GM12865 (cell line): ENCODE measurements at regions not wholly inside any gene's neighbourhood (a gene's known extent, or its start where the extent isn't known, plus 50 kb on each side); places are given as distances from the start of the nearest gene placed in this dataset.

ENCODE experiments used
- DNase-seq: peaks from one replicate; pipeline ENCODE4 v3.0.0; 2010; ENCODE audit warnings: low read depth
- H3K4me3 ChIP-seq: 2 replicates; pipeline ENCODE4 v1.5.1; 2011; ENCODE audit warnings: mild to moderate bottlenecking, low read depth, low read length, control low read depth
- CTCF ChIP-seq: IDR thresholded peaks from 2 replicates; pipeline ENCODE4 v1.5.1; 2011; ENCODE audit warnings: low read length, control low read depth, low read depth, inconsistent platforms; ENCODE audit not compliant: insufficient read depth; ENCODE audit errors: missing control alignments

- peak; percentile 38 for DNase-seq
- TF ChIP-seq CTCF: no peak
- H3K4me3 ChIP-seq: no peak overlapping the region
These were observed 344.7 kb upstream of the RGMB start for GRCh38 chr5:98428806-98429205.

DNA sequence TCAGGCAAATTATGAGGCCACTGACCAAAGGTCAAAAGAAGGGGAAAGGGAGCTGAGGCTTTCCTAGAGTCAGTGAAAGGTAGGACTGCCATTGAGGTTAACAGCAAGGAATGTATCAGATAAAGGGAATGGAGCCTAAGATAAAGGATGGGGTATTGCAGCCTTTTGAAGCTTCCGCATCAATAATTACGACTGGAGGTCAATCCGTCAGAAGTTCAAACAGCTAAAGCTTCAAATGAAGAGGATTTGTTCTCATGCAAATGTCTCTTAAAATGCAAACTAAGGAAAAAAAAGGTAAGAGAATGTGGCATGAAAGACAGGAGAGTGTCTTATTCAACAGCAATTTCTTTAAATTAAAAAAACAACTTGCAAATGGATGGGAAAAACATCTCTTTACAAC, 341.1 kb upstream of the RGMB start:
- no peak for DNase-seq
- no peak overlapping the region for H3K4me3 ChIP-seq
- TF ChIP-seq CTCF: no peak

DNA sequence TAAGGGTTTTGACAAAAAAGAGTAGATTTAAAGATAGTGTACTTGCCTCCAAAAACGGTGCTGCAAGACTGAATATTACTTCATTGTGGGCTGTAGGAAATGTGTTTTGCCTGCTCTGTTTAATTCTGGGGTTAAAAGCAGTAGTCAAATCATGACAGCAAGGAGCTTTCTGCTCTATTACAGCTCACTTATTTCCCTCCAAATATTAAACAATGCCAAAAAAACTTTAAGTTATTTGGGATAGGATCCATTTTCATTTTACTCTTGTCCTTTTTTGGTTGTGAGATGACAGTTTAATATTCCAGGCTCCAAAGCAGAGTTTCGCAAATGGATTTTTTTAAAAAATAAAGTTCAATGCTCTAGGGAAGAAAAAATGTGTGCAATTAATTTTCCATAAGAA, 340.4 kb upstream of the RGMB start:
- no peak for DNase-seq

GRCh38 chr5:98433673-98434072, 339.8 kb upstream of the RGMB start:
- TF ChIP-seq CTCF: no peak
- DNase-seq: no peak

More for the DNA sequence above, 340.4 kb upstream of the RGMB start:
- TF ChIP-seq CTCF: no peak
- H3K4me3 ChIP-seq: no peak overlapping the region

GRCh38 chr5:98436667-98437066, 336.8 kb upstream of the RGMB start:
- TF ChIP-seq CTCF: no peak
- no peak overlapping the region for H3K4me3 ChIP-seq
- DNase-seq: no peak

More at GRCh38 chr5:98433673-98434072, 339.8 kb upstream of the RGMB start:
- H3K4me3 ChIP-seq: no peak overlapping the region

DNA sequence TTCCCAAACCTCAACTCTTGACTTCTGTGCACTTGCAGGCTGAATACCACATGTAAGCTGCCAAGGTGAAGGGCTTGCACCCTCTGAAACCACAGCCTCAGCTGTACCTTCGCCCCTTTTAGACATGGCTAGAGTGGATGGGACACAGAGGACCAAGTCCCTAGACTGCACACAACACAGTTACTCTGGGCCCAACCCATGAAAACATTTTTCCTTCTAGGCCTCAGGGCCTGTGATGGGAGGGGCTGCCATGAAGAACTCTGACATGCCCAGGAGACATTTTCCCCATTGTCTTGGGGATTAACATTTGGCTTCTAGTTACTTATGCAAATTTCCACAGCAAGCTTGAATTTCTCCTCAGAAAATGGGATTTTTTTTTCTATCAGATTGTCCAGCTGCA, 331.0 kb upstream of the RGMB start:
- no peak overlapping the region for H3K4me3 ChIP-seq
- no peak for TF ChIP-seq CTCF
- no peak for DNase-seq

DNA sequence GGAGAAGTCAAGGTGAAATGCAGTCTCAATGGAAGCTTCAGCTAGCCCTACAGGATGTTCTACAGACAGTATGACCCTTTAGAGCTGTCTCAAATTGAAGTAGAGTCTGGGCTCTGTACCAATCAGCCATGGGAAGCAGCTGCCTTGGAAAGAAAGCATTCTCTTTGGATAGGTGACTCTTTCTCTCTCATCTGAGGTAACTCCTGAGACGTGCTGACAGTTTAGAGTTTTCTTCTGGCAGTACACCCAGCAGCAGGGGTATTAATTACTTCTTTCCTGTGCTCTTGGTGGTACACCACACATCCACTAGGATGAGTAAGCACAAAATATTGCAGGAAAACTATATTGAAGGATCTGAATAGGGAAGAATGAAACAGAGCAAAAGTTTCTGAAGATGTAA, 329.6 kb upstream of the RGMB start:
- DNase-seq: no peak
- TF ChIP-seq CTCF: no peak

More for the DNA sequence above, 329.6 kb upstream of the RGMB start:
- H3K4me3 ChIP-seq: no peak overlapping the region
